WI38 (cell line): ENCODE measurements at regions not wholly inside any gene's neighbourhood (a gene's known extent, or its start where the extent isn't known, plus 50 kb on each side); places are given as distances from the start of the nearest gene placed in this dataset.
"Not testable (repeated sequence)": the region's sequence is repeated elsewhere in the genome, so short reads cannot be mapped to it uniquely, and the experiment has no call there.

Experiments used
- H3K4me3 ChIP-seq: 2 replicates; pipeline ENCODE4 v1.5.1; 2011; ENCODE audit warnings: low read depth, mild to moderate bottlenecking, control low read depth, low read length
- TF ChIP-seq, protein P1 (sequence below): IDR thresholded peaks from 2 replicates; pipeline ENCODE4 v1.5.1; 2012; ENCODE audit warnings: low read depth, mild to moderate bottlenecking, control low read depth, low read length

DNA sequence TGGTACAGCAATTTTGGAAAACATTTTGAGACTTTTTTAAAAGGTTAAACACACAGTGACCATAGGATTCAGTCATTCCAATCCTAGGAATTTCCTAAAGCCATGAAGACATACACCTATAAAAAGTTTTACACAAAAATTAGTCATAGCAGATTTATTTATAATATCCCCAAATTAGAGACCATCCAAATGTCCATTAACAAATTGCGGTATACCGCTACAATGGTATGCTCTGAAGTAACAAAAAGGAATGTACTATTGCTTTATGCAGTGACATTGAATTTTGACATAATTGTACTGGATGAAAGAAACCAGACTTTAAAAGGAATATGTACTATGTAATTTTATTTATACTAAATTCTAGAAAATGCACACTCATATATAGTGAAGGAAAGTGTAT lies 362.8 kb downstream of the HGF start:
- TF ChIP-seq, protein P1, sequence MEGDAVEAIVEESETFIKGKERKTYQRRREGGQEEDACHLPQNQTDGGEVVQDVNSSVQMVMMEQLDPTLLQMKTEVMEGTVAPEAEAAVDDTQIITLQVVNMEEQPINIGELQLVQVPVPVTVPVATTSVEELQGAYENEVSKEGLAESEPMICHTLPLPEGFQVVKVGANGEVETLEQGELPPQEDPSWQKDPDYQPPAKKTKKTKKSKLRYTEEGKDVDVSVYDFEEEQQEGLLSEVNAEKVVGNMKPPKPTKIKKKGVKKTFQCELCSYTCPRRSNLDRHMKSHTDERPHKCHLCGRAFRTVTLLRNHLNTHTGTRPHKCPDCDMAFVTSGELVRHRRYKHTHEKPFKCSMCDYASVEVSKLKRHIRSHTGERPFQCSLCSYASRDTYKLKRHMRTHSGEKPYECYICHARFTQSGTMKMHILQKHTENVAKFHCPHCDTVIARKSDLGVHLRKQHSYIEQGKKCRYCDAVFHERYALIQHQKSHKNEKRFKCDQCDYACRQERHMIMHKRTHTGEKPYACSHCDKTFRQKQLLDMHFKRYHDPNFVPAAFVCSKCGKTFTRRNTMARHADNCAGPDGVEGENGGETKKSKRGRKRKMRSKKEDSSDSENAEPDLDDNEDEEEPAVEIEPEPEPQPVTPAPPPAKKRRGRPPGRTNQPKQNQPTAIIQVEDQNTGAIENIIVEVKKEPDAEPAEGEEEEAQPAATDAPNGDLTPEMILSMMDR, result no peak
- no peak overlapping the region for H3K4me3 ChIP-seq

- no peak overlapping the region for H3K4me3 ChIP-seq
- TF ChIP-seq, protein P1, result no peak
Observed at GRCh38 chr7:81404669-81405068, 365.2 kb downstream of the HGF start.

DNA sequence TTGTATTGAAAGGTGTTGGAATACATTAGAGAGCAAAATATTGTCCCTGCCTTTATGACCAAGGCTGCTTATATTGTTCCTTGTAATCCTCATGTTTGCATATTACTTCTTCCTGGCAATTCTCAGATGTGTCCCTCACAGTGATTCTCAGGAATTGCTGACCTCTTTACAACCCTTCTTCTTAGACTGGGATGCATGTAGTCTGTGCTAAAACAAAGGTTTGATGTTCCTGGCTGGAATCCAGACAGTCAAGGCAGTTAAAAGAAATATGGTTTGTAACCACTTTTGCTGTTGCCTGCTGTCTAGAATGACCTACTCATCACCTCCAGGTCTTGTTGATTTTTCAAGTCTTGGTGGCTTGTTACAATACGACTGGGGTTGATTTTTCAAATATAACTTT lies 367.6 kb downstream of the HGF start:
- TF ChIP-seq, protein P1, result no peak
- H3K4me3 ChIP-seq, result no peak overlapping the region

- TF ChIP-seq, protein P1, result no peak
- no peak overlapping the region for H3K4me3 ChIP-seq
Observed at GRCh38 chr7:81399471-81399870, 370.4 kb downstream of the HGF start.

DNA sequence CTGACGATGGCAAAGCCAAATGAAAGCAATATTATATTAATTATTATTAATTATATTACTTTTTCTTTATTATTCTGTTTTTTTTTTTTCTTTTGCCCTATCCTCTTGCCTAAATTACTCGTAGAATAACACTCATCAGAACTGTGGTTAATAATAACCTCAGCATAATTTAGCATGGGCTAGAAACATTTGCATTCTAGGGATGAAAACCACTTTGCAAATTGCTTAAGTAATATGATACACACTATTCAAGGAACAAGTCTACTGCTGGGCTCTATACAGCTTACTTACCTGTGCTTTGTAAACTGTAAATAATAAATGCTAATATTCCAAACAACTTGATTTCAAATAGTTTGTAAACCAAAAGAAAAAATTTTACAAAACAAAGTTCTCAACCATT lies 375.8 kb downstream of the HGF start:
- H3K4me3 ChIP-seq, result no peak overlapping the region
- TF ChIP-seq, protein P1, result no peak

DNA sequence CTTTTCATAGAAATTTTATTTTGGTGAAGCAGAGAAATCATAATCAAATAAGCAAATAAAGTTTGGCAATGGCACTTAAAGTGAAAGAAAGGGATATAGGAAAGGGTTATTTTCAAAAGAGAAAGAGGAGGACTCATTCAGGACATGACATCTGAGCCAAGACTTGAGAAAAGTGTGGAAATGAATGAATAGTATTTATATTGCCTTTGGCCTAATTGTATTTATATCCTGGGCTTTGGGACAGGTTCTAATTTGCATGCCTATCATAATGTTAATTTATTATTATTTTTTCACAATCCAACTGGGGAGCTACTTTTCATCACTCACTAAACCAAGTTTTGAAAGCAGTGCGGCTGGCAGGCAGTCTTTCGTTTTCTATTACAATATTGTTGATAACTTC lies 376.8 kb downstream of the HGF start:
- TF ChIP-seq, protein P1, result no peak
- H3K4me3 ChIP-seq, result no peak overlapping the region

- TF ChIP-seq, protein P1, result no peak
- no peak overlapping the region for H3K4me3 ChIP-seq
Observed at GRCh38 chr7:81385370-81385769, 384.5 kb downstream of the HGF start.

DNA sequence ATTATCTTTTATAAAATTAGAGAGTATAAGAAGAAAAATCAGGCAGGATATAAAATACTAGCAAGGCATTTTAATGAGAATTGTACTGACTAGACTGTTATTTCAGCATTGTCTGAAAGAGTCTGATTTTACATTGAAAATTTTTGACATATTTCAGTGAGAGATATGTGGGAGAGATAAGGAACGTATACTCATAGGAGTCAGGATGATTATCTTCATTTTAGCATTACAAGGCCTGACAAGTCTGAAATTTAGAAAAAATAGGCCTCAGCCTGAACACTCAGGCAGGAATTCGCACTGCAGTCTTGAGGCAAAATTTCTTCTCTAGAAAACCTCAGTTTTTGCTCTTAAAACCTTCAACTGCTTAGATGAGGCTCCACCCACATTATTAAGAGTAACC lies 386.0 kb downstream of the HGF start:
- H3K4me3 ChIP-seq, result no peak overlapping the region
- TF ChIP-seq, protein P1, result no peak

DNA sequence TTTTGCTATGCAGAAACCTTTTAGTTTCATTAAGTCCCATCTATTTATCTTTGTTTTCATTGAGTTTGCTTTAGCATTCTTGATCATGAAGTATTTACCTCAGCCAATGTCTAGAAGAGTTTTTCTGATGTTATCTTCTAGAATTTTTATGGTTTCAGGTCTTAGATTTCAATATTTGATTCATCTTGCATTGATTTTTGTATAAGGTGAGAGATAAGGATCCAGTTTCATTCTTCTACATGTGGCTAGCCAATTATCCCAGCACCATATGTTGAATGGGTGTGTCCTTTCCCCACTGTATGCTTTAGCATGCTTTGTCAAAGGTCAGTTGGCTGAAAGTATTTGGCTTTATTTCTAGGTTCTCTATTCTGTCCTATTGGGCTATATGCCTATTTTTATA lies 395.2 kb downstream of the HGF start:
- not testable (repeated sequence) for H3K4me3 ChIP-seq
